ENCODE measurements at regions not wholly inside any gene's neighbourhood (a gene's known extent, or its start where the extent isn't known, plus 50 kb on each side); places are given as distances from the start of the nearest gene placed in this dataset.

DNA sequence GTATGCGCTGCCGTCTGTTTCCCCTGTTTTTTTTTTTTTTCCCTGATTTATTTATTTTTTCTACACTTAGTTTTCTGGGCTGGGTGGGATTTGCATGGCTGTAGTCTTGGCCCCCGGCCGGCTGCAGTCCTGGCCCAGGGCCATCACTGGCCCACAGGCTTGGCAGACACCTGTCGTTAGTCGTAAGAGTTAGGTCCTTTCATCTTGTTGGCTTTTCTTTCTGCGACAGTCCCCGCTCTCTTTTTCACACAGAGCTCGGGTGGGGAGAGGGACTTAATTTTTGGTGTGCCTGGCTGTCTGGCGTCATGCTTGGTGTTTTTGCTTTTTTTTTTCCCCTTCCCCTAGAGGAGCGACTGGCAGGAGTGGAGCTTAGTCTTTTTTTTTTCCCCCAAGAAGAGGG, 183.4 kb downstream of the KLF13 start:
- TF ChIP-seq, protein P1, sequence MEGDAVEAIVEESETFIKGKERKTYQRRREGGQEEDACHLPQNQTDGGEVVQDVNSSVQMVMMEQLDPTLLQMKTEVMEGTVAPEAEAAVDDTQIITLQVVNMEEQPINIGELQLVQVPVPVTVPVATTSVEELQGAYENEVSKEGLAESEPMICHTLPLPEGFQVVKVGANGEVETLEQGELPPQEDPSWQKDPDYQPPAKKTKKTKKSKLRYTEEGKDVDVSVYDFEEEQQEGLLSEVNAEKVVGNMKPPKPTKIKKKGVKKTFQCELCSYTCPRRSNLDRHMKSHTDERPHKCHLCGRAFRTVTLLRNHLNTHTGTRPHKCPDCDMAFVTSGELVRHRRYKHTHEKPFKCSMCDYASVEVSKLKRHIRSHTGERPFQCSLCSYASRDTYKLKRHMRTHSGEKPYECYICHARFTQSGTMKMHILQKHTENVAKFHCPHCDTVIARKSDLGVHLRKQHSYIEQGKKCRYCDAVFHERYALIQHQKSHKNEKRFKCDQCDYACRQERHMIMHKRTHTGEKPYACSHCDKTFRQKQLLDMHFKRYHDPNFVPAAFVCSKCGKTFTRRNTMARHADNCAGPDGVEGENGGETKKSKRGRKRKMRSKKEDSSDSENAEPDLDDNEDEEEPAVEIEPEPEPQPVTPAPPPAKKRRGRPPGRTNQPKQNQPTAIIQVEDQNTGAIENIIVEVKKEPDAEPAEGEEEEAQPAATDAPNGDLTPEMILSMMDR (conservative IDR thresholded peaks at IDR 0.05): no peak
- TF ChIP-seq ZFX (IDR thresholded peaks at IDR 0.05): no peak

DNA sequence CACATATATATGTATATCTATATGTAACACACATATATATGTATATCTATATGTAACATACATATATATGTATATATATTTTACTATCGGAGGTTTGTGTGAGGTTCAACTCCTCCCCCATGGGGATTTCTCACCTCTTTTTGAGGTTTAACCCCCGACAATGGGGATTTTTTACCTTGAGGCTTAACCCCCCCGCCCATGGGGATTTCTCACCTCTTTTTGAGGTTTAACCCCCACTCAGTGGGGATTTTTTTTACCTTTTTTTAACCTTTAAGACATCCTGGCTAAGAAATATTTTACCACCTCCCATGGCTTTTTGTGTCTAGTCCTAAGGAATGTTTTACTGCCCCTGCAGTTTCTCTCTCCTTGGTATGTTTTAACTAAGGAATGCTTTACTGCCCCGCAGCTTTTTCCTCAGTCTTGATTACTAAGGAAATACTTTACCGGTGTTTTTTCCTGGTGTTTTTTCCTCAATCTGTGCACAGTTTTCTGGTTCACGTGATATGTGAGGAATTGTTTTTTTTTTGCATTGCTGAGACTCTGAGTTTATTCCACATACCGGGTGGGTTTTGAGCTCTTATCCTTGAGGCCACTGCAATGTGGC, 185.2 kb downstream of the KLF13 start:
- no peak overlapping the region for H3K27ac ChIP-seq
- TF ChIP-seq, protein P1 (conservative IDR thresholded peaks at IDR 0.05): no peak
- TF ChIP-seq ZFX (IDR thresholded peaks at IDR 0.05): no peak

More for the DNA sequence above, 183.4 kb downstream of the KLF13 start:
- H3K27ac ChIP-seq: no peak overlapping the region

DNA sequence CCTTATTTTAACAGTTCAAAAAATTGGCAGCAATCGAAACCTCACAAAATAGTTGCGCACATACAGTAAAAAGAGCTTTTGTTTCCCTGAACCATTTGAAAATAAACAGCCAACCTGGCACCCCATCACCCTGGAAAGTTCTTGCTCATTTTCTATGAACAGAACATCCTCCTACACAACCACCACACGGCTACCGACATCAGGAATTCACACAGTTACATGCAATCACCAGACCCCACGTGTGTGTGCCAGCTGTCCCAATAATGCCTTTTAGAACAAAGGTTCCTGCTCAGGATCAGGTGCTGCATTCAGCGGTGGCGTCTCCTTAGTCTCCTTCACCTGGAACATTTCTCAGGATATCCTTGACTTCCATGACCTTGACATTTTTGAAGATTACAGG, 186.5 kb downstream of the KLF13 start:
- TF ChIP-seq, protein P1 (conservative IDR thresholded peaks at IDR 0.05): no peak
- no peak for TF ChIP-seq ZFX (IDR thresholded peaks at IDR 0.05)
- H3K27ac ChIP-seq: no peak overlapping the region

DNA sequence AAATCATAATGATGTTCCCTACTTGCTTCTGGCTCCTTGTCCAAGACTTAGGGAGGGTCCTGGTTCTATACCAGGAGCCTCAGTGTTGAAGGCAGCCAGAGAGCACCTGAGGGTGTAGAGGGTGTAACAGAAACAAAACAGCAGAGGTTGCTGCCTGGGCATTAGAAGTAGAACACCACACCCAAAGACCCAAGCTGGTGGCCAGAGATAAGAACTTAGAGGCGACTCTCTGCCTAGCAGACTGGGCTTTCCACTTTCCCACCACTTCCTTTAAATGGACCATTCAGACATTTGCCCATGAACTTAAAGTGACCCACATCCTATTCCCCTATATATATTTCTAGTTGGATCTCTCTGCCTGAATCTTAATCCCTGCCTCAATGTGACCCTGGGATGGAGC, 189.8 kb downstream of the KLF13 start:
- no peak for TF ChIP-seq ZFX (IDR thresholded peaks at IDR 0.05)
- TF ChIP-seq, protein P1 (conservative IDR thresholded peaks at IDR 0.05): no peak

DNA sequence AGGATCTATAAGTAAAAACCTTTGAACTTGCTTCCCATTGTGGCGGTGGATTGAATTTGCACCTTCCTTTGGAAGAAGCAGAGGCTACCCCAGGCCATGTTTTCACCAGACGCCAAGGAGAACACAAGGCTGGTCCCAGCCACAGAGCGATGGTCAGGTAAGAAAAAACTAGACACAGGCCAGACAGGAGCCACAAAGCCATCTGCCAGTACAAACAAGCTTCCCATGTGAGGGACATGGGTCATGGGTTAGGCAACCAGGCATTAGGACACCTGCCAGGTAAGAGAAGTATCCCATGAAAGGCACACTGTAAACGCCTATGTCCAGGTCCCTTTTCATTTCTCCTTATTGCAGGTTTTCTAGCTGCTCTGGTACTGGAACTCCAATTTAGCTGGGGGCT, 190.2 kb downstream of the KLF13 start:
- TF ChIP-seq, protein P1 (conservative IDR thresholded peaks at IDR 0.05): no peak
- TF ChIP-seq ZFX (IDR thresholded peaks at IDR 0.05): no peak
- H3K27ac ChIP-seq: no peak overlapping the region

More for the DNA sequence above, 189.8 kb downstream of the KLF13 start:
- H3K27ac ChIP-seq: no peak overlapping the region

DNA sequence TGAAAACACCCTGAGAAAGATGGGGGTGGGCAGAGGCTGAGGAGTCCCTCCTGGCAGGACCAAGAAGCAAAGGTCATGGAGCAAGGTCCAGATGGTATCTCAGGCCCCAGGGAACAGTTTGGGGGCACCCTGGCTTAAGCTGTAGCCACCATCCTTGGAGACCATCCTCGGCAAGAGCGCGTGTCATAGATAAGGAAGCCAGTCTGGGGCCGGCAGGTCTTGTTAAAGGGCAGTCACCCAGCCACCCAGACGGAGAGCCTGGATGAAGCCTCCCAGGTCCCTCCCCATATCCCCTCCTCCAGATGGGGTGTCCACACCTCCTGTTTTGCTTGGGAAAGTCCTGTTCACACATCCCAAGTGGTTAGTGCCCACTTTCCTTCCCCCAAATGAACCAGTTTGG, 191.1 kb downstream of the KLF13 start:
- TF ChIP-seq ZFX (IDR thresholded peaks at IDR 0.05): no peak
- TF ChIP-seq, protein P1 (conservative IDR thresholded peaks at IDR 0.05): no peak
- no peak overlapping the region for H3K27ac ChIP-seq

DNA sequence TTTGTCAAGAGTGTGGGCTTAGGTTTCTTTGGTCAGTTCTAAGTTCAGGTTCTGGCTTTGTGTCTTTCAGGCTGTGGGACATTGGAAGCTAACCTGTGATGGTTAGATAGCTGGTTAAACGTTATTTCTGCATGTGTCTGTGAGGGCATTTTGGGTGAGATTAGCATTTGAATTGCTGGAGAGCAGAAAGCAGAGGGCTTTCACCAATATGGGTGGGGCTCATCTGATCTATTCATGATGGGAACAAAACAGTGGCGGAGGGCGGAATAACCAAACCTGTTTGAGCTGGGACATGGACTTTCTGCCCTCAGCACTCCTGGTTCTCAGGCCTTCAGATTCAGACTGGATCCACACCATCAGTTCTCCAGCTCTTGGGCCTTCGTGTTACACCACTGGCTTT, 195.4 kb downstream of the KLF13 start:
- H3K27ac ChIP-seq: no peak overlapping the region
- TF ChIP-seq, protein P1 (conservative IDR thresholded peaks at IDR 0.05): no peak
- TF ChIP-seq ZFX (IDR thresholded peaks at IDR 0.05): no peak

All from C4-2B (cell line).